ENCODE measurements at regions not wholly inside any gene's neighbourhood (a gene's known extent, or its start where the extent isn't known, plus 50 kb on each side); places are given as distances from the start of the nearest gene placed in this dataset.
"Not testable (repeated sequence)": the region's sequence is repeated elsewhere in the genome, so short reads cannot be mapped to it uniquely, and the experiment has no call there.

- no peak for DNase-seq (ENCODE audit: low spot score)
These were observed 104.0 kb upstream of the PPM1J start for GRCh38 chr1:112818990-112819689.

GRCh38 chr1:112817555-112818373 lies 102.6 kb upstream of the PPM1J start:
- no peak for DNase-seq (ENCODE audit: low spot score)

GRCh38 chr1:112815376-112815775 lies 100.2 kb upstream of the PPM1J start:
- DNase-seq (ENCODE audit: low spot score) = no peak

GRCh38 chr1:112814645-112815044 lies 99.5 kb upstream of the PPM1J start:
- DNase-seq (ENCODE audit: low spot score) = not testable (repeated sequence)

GRCh38 chr1:112808861-112809684 lies 93.9 kb upstream of the PPM1J start:
- DNase-seq (ENCODE audit: low spot score) = peak; percentile 82

GRCh38 chr1:112807999-112808398 lies 92.9 kb upstream of the PPM1J start:
- no peak for DNase-seq (ENCODE audit: low spot score)

GRCh38 chr1:112807117-112807516 lies 92.0 kb upstream of the PPM1J start:
- no peak for DNase-seq (ENCODE audit: low spot score)

GRCh38 chr1:112806090-112806642 lies 91.0 kb upstream of the PPM1J start:
- no peak for DNase-seq (ENCODE audit: low spot score)

GRCh38 chr1:112805155-112805853 lies 90.2 kb upstream of the PPM1J start:
- DNase-seq (ENCODE audit: low spot score) = no peak

- peak; percentile 80 for DNase-seq (ENCODE audit: low spot score)
These were observed 89.0 kb upstream of the PPM1J start for GRCh38 chr1:112803906-112804762.

- no peak for DNase-seq (ENCODE audit: low spot score)
These were observed 85.2 kb upstream of the PPM1J start for GRCh38 chr1:112800289-112800688.

- DNase-seq (ENCODE audit: low spot score) = no peak
These were observed 83.2 kb upstream of the PPM1J start for GRCh38 chr1:112798292-112798691.

GRCh38 chr1:112797224-112797623 lies 82.1 kb upstream of the PPM1J start:
- no peak for DNase-seq (ENCODE audit: low spot score)

GRCh38 chr1:112794654-112795239 lies 79.6 kb upstream of the PPM1J start:
- DNase-seq (ENCODE audit: low spot score) = no peak

GRCh38 chr1:112793631-112794565 lies 78.8 kb upstream of the PPM1J start:
- no peak for DNase-seq (ENCODE audit: low spot score)

GRCh38 chr1:112791723-112792104 lies 76.6 kb upstream of the PPM1J start:
- DNase-seq (ENCODE audit: low spot score) = no peak

- DNase-seq (ENCODE audit: low spot score) = no peak
These were observed 76.0 kb upstream of the PPM1J start for GRCh38 chr1:112790920-112791722.

- DNase-seq (ENCODE audit: low spot score) = no peak
These were observed 73.4 kb upstream of the PPM1J start for GRCh38 chr1:112788561-112788960.

Data from AG08396 (cell line).